CD4-positive, alpha-beta T cell treated with Interleukin-12 subunit alpha and Interleukin-12 subunit beta, for 1 hour (primary cell): ENCODE measurements at regions not wholly inside any gene's neighbourhood (a gene's known extent, or its start where the extent isn't known, plus 50 kb on each side); places are given as distances from the start of the nearest gene placed in this dataset.
"Not testable (repeated sequence)": the region's sequence is repeated elsewhere in the genome, so short reads cannot be mapped to it uniquely, and the experiment has no call there.

Experiments
- DNase-seq: peaks from one replicate; pipeline ENCODE4 v3.0.0-alpha.2; 2020

DNA sequence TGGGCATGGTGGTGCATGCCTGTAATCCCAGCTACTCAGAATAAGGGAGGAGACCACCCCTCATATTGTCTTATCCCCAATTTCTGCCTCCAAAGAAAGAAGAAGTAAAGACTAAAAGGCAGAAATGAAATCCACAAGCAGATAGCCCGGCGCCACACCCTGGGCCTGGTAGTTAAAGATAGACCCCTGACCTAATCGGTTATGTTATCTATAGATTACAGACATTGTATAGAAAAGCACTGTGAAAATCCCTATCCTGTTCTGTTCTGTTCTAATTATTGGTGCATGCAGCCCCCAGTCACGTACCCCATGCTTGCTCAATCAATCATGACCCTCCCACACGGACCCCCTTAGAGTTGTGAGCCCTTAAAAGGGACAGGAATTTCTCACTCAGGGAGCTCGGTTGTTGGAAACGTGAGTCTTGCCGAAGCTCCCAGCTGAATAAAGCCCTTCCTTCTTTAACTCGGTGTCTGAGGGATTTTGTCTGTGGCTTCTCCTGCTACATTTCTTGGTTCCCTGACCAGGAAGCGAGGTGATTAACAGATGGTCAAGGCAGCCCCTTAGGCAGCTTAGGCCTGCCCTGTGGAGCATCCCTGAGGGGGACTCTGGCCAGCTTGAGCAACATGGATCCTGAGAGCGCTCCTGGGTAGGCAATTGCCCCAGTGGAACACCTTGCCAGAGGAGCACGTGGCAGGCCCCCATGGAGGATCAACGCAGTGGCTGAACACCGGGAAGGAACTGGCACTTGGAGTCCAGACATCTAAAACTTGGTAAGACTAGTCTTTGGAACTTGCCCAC lies 188.7 kb upstream of the NDUFV2 start:
- not testable (repeated sequence) for DNase-seq

DNA sequence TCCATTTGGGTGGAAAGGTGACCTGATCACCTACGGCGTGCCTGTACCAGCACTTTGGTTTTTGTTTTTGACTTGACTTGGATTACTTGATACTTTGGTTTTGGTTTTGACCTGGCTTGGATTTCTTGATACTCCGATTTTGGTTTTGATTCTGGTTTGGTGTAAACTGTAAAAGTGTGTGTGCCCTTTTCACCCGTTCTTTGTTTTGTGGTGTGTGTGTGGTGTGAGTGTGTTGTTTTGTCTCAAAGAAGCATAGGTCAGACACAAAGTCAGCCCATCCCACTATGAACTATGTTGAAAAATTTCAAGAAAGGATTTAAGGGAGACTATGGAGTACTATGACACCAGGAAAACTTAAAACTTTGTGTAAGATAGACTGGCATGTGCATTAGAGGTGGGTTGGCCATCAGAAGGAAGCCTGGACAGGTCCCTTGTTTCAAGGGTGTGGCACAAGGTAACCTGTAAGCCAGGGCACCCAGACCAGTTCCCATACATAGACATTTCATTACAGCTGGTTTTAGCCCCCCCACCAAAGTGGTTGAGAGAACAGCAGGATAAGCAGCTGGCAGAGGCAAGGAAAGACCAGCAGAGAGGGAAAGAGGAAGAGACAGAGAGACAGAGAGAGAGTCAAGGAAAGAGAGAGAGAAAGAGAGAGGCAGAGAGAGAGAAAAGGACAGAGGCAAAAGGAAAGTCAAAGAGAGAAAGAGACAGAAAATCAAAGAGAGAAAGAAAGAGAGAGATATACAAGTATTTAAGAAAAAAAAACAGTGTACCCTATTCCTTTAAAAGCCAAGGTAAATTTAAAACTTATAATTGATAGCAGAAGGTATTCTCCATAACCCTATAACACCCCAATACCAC lies 187.9 kb upstream of the NDUFV2 start:
- DNase-seq: not testable (repeated sequence)

DNA sequence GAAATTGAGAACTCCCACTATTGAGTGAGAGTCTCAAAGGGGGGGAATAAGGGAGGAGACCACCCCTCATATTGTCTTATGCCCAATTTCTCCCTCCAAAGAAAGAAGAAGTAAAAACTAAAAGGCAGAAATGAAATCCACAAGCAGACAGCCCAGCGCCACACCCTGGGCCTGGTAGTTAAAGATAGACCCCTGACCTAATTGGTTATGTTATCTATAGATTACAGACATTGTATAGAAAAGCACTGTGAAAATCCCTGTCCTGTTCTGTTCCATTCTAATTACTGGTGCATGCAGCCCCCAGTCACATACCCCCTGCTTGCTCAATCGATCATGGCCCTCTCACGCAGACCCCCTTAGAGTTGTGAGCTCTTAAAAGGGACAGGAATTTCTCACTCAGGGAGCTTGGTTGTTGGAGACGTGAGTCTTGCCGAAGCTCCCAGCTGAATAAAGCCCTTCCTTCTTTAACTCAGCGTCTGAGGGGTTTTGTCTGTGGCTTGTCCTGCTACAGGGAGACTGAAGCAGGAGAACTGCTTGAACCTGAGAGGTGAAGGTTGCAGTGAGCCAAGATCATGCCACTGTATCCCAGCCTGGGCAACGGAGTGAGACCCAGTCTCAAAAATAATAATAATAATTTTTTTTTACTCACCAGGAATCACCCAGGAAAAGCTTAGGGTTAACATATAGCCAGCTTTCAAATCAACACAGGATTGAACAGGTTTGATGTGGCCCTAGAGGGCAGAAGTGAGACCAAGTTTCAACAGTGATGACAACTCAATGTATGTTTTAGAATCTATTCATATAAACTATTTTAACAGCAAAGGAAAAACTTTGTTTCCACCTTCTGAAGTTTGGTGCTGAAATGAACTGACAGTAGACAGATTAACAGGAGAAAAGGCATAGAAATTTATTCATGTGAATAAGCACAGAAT lies 181.4 kb upstream of the NDUFV2 start:
- DNase-seq: not testable (repeated sequence)

- DNase-seq: no peak
These were observed 176.0 kb upstream of the NDUFV2 start for GRCh38 chr18:8926464-8926863.

DNA sequence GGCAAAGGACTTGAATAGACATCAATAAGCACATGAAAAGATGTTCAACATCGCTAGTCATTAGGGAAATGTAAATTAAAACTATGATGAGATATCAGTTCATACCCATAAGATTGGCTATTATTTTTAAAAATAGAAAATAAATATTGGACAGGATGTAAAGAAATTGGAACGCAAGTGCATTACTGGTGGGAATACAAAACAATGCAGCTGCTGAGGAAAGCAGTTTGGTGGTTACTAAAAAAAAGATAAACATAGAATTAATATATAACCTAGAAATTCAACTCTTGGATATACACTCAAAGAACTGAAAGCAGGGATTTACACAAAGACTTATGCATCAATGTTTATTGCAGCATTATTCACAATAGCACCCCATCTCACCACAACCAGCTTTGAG lies 174.5 kb upstream of the NDUFV2 start:
- DNase-seq: no peak

DNA sequence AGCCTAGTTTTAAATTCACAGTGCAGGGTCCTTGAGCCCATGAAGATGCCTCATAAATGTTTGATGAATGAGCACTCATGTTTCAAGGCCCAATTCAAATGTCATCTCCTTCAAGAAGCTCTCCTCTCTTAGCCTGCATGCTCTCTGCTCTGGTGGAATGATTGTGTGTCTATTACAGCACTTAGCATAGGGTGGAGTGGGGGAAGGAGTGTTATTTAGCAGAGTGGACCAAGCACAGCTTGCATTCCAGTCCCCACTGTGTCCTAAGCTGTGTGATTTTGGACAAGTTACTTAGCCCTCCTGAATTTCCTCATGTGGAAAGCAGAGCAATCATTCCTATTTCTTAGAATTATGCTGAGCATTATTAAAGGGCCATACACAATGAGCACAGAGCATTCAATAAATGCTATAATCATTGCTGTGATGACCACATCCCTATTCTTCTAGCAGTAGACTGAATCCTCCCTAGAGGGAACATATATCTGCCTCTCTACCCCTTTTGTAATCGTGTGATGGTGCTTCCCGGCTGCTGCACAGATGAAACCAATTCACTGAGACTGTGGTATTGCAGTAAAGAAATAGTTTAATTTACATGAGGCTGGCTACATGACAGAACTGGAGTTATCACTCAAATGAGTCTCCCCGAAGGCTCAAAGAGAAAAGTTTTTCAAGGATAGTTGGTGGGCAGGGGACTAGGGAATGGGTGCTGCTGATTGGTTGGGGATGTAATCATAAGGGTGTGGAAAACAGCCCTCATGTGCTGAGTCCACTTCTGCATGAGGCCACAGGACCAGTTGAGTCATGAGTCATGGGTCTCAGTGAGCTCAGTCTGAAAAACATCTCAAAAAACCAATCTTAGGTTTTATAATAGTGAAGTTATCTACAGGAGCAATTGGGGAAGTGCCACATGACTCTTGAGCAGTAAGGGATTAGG lies 173.4 kb upstream of the NDUFV2 start:
- DNase-seq: no peak

DNA sequence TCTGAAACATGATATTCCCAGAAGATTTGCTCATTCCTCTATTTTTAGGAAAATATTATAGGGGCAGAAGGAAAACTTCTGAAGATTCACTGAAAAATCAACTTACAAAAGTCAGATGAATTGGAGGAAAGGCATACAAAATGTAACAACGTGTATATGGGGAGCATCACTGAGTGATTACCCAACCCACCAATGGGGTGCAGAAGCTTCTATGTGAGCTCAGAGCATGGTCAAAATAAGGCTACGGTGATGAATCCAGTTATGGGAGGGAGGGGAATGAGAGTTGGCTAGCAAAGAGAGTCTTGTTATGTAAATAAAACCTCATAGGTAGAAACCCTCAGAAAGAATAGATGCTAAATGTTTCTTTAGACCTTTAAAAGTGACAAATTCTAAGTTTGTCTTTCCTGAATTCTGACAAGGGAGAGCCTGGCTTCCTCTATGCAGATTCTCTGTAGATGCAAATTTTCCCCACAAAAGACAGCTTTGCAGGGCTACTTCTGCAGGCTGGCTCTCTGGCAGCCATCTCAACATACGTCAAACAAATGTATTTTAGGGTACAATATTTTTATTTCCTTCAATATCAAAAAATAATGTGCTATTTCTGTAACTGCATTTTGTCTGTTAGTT lies 171.4 kb upstream of the NDUFV2 start:
- DNase-seq: no peak

GRCh38 chr18:8932866-8933265 lies 169.6 kb upstream of the NDUFV2 start:
- no peak for DNase-seq

GRCh38 chr18:8933714-8934284 lies 168.7 kb upstream of the NDUFV2 start:
- no peak for DNase-seq

GRCh38 chr18:8935346-8935745 lies 167.2 kb upstream of the NDUFV2 start:
- not testable (repeated sequence) for DNase-seq

DNA sequence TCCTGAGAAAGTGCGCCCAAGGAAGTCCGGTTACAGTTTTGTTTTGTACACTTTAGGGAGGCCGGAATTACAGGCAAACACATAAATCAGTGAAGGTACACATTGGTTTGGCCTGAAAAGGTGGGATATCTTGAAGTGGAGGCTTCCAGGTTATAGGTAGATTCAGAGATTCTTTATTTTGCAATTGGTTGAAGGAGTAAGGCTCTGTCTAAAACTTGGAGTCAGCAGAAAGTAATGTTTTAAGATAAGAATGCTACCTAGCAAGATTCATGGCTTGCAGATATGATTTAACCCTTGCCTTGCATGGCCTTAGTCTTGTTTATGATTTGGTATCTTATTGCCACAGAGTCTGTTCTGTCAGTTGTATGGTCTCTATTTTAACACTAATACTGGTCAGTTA lies 165.9 kb upstream of the NDUFV2 start:
- no peak for DNase-seq

DNA sequence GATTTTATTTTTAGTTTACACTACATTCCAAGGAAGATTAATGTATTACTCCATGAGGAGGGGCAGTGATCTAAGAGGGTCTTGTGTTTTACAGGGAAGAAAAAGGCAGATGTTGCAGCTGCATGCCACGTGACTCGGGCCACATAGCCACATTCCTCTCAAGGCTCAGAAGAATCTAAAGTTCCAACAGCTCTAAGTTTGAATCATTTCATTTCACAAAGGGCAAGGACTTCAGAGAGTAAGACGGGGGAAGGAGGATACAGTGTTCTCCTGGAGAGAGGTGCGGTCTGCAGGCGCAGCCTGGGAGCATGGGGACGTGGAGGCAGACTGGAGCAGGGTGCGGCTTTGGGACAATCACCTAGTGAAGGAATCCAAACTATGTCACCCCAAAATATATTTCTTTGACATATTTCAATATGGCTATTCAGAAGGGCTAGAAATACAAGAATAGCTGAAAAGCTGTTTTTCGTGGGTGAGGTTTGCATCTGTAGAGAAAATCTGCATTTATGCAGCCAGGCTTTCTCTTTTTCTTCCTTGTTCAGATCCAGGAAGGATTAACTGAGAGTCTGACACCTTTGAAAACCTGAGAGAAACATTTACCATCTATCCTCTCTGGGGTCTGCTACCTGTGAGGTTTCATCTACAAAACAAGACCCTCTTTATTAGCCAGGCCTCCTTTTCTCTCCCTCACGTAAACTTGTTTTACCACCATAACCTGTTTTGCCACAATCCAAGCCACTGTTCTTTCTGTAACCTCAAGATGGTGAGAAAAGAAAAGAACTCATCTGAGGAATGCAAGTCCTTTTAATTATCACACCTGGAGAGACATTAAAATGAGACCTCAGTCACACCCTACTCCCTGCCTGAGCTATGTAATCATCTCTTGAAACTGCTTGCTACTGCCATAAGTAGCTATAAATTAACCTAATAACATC lies 165.1 kb upstream of the NDUFV2 start:
- DNase-seq: no peak

DNA sequence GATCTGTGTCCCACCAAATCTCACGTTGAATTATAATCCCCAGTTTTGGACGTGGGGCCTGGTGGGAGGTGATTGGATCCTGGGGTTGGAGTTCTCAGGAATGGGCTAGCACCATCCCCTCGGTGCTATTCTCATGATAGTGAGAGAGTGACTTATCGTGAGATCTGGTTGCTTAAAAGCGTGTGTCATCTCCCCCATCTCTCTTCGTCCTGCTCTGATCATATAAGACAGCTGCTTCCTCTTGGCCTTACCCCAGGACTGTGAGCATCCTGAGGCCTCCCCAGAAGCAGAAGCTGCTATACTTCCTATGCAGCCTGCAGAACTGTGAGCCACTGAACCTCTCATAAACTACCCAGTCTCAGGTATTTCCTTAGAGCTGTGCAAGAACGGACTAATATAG lies 163.7 kb upstream of the NDUFV2 start:
- DNase-seq: no peak

DNA sequence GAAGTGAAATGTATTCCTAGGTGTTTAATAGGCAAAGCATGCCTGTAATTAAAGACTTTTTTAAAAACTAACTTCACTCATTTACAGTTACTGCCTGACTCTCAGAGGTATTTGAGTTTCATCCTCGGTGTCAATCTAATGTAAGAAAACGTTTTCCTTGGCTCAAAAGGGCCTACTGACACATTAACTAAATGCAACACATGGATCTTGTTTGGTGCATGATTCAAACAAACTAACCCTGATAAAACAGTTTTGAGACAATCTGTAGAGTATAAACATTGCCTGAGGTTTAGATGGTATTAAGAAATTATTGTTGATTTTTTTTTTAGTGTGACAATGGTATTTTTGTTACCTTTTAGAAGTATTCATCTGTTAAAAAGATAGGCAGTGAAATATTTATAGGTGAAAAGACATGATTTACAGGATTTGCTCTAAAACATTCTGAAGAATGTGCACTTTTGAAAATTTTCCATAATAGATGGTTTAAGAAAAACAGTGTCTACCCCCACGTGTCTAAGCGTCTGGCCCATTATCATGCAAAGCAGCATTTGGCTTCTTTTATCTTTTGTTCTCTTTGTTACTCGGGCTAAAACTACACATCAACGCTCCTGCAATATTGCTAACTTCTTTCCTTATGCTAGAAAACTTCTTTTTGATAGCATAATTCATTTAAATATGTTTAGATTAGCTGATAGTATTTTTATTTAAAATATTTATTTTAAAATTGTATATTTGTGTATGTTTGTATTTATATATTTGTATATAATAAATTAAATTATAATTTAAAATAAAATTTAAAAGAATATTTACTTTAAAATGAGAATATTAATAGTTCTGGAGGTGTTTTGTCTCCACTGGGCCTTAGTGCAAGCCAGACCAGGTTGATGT lies 160.2 kb upstream of the NDUFV2 start:
- DNase-seq: no peak

DNA sequence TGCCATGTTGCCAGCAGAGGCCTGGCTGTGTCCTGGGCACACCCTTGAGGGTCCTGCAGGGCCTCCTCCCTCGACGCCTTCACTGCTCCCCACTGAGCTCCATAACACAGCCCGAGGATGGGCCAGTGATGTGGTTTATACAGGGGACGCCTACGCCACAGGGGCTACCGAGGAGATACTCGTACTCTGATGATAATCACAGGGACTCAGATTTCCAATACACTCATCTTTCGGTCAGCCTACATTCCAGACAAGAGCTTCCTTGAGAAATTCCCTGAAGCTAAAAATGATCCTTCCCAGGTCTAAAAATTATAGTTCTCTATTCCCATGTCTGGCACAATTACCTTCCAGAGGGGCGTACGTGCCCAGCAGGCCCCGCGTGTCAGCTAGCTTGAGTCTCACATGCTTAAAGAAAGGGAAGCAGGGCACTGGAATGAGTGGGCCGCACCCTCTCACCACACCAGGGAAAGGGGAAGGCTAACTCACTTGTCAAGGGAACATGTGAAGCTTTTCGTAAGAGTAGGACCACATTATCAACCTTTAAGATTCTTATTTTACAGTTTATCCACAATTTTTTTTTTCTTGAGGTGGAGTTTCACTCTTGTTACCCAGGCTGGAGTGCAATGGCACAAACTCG lies 159.5 kb upstream of the NDUFV2 start:
- no peak for DNase-seq

DNA sequence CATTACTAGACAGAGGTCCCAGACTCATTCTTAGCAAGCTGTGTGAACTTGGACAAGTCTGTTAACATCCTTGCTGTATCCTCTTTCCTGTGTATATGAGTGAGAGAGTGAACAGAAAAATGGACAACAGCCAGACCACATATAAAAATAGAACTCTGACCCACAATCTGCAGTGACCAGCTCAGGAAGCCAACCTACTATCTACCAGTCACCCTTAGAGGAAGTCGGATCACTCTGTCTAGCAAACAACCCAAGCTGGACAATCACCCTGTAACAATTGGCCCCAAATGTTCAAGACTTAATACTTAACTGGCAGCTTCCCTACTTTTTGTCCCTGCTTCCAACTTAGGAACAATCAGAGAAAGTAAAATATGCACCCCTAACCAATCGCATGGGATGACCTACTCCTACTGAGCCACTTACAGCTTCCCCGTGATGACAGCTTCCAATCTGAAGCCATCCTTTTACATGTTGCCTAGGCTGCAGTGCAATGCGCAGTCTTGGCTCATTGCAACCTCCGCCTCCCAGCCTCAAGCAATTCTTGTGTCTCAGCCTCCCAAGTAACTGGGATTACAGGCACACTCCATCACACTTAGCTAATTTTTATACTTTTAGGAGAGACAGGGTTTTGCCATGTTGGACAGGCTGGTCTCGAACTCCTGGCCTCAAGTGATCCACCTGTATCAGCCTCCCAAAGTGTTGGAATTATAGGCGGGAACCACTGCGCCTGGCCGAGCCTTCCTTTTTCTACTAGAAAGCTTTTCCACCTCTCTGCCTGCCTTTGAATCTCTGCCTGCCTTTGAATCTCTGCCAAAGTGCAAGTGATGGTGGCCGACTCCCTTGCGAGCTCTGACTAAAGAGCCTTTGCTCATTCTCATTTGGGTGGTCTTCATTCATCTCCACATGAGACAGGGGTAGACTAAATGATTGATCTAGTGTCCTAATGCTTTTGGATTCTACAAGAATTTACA lies 158.3 kb upstream of the NDUFV2 start:
- DNase-seq: no peak

DNA sequence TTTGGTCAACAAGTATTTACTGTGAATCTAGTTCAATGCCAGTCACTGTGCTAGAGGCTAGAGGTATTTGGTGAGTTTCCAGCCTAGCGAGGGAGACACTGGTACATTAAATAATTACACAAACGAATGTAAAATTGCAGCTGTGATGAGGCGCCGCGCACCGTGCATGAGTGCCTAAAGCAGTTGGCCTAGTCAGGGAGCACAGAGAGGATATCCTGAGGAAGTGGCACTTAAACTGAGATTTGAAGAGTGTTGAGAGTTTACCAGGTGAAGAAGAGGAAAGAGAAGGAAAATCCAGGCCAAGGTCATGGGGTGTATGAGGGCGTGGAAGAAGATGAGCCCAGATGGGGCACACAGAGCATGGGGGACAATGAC lies 157.6 kb upstream of the NDUFV2 start:
- DNase-seq: no peak
